GM12878 (cell line): ENCODE measurements at regions not wholly inside any gene's neighbourhood (a gene's known extent, or its start where the extent isn't known, plus 50 kb on each side); places are given as distances from the start of the nearest gene placed in this dataset.

ENCODE experiments used
- ATAC-seq: fragments of 200-7000 bp; cut with Tn5 transposase; 3 replicates; pipeline ENCODE4 v1.9.1; 2020; ENCODE audit warnings: mild to moderate bottlenecking, moderate library complexity
- BruUV-seq: library from RNA; stranded (reverse); fragments of 400-500 nt; replicated peaks from 2 replicates; lab custom pipeline; 2021; lab: Mats Ljungman, UMichigan
- CTCF ChIA-PET: fragments of 300-600 bp; sonication (Branson Sonifier 250); formaldehyde crosslinking; extraction: SDS; loops from one replicate; lab custom pipeline; 2021; ENCODE audit warnings: inconsistent platforms; lab: Yijun Ruan, JAX
- POLR2A ChIA-PET: fragments of 350-600 bp; formaldehyde crosslinking; extraction: SDS; loops from one replicate; lab custom pipeline; 2021; ENCODE audit warnings: inconsistent platforms; lab: Charles Lee
- RAD21 ChIA-PET: fragments of 300-600 bp; sonication (Branson Sonifier 250); formaldehyde crosslinking; loops from one replicate; lab custom pipeline; 2023; ENCODE audit warnings: antibody characterized with exemption; ENCODE audit not compliant: unreplicated experiment; lab: Charles Lee
- SMC1A ChIA-PET: fragments of 300-600 bp; sonication (Branson Sonifier 250); formaldehyde crosslinking; loops from one replicate; lab custom pipeline; 2023; ENCODE audit not compliant: unreplicated experiment, uncharacterized antibody; lab: Charles Lee
- DNase-seq: peaks from one replicate; pipeline ENCODE4 v3.0.0-alpha.2; 2011; ENCODE audit warnings: low read depth, low spot score
- FAIRE-seq: peaks from 3 replicates; lab custom pipeline; 2011; peaks lifted over from hg19 to GRCh38; lab: Jason Lieb, UNC
- H2AFZ ChIP-seq: 2 replicates; pipeline ENCODE4 v1.6.0; 2011; ENCODE audit warnings: low read depth, low read length, control low read depth; ENCODE audit not compliant: control insufficient read depth
- H3K27ac ChIP-seq: 2 replicates; pipeline ENCODE4 v1.5.1; 2011; ENCODE audit warnings: control low read depth; ENCODE audit not compliant: control insufficient read depth, insufficient read depth
- H3K27me3 ChIP-seq, 2 experiments: replicated peaks in 1 of 2; 2 replicates each; pipeline versions ENCODE4 v1.6.0 to v1.6.1; 2011; ENCODE audit warnings: low read length in 1 of 2; ENCODE audit not compliant: control insufficient read depth in 2 of 2, insufficient read depth in 2 of 2
- H3K36me3 ChIP-seq, 2 experiments: 2 replicates each; pipeline ENCODE4 v1.5.1; 2011; ENCODE audit warnings: low read length in 1 of 2; ENCODE audit not compliant: control insufficient read depth in 2 of 2, insufficient read depth in 2 of 2
- H3K4me1 ChIP-seq: 2 replicates; pipeline ENCODE4 v1.6.1; 2011; ENCODE audit warnings: mild to moderate bottlenecking, low read length, moderate library complexity, mixed read lengths; ENCODE audit not compliant: control insufficient read depth, insufficient read depth
- H3K4me2 ChIP-seq: 2 replicates; pipeline ENCODE4 v1.6.0; 2011; ENCODE audit warnings: control low read depth; ENCODE audit not compliant: control insufficient read depth, insufficient read depth
- H3K4me3 ChIP-seq: fragments of 200-600 bp; sonication (generic); 2 replicates; pipeline ENCODE4 v1.5.1; 2016
- H3K79me2 ChIP-seq: 2 replicates; pipeline ENCODE4 v1.6.0; 2011; ENCODE audit warnings: low read length; ENCODE audit not compliant: control insufficient read depth, insufficient read depth
- H3K9ac ChIP-seq: 2 replicates; pipeline ENCODE4 v1.8.0; 2011; ENCODE audit warnings: low read length, control low read depth, mixed read lengths; ENCODE audit not compliant: control insufficient read depth, insufficient read depth
- H3K9me3 ChIP-seq: replicated peaks from 3 replicates; pipeline ENCODE4 v1.5.1; 2011; ENCODE audit warnings: mild to moderate bottlenecking, low read length; ENCODE audit not compliant: control insufficient read depth, insufficient read depth
- H4K20me1 ChIP-seq: 2 replicates; pipeline ENCODE4 v1.6.0; 2011; ENCODE audit not compliant: control insufficient read depth, insufficient read depth
- BCL11A ChIP-seq: IDR thresholded peaks from 2 replicates; pipeline ENCODE4 v1.6.1; 2011; ENCODE audit warnings: low read depth, low read length
- CREM ChIP-seq: IDR thresholded peaks from 2 replicates; pipeline ENCODE4 v1.6.1; 2014; ENCODE audit warnings: antibody characterized with exemption, low read depth
- EED ChIP-seq: sonication (generic); IDR thresholded peaks from 2 replicates; pipeline ENCODE4 v1.6.1; 2016; ENCODE audit warnings: antibody characterized with exemption, low read depth
- RAD21 ChIP-seq: IDR thresholded peaks from 2 replicates; pipeline ENCODE4 v1.6.1; 2011; ENCODE audit warnings: mild to moderate bottlenecking, low read depth, low read length, moderate library complexity; ENCODE audit not compliant: insufficient read depth
- STAT3 ChIP-seq: IDR thresholded peaks from 2 replicates; pipeline ENCODE4 v1.6.1; 2011; ENCODE audit warnings: low read depth, low read length, improper control_type of control experiment
- WGBS: methylation state at CpG from one replicate; pipeline ENCODE4 v1.1.6; 2016; ENCODE audit warnings: low lambda C conversion rate; ENCODE audit not compliant: insufficient replicate concordance, insufficient coverage; ENCODE audit errors: missing lambda C conversion rate; 5-methylcytosine and 5-hydroxymethylcytosine counted together
- in situ Hi-C: fragments of 300-500 bp; cut with MboI; formaldehyde crosslinking; loops from 9 replicates; pipeline ENCODE4 v1.14.3; 2018; ENCODE audit warnings: mixed read lengths
- intact Hi-C: fragments of 100-400 bp; cut with micrococcal nuclease; formaldehyde crosslinking; loops from one replicate; pipeline ENCODE4 v1.14.2; 2022; ENCODE audit not compliant: unreplicated experiment
- TF ChIP-seq, protein P1 (sequence below): IDR thresholded peaks from 2 replicates; pipeline ENCODE4 v1.6.1; 2012; ENCODE audit warnings: low read length, inconsistent platforms
- TF ChIP-seq, protein P2 (sequence below): fragments of 450-650 bp; IDR thresholded peaks from 2 replicates; pipeline ENCODE4 v1.6.1; 2016; ENCODE audit warnings: mild to moderate bottlenecking

GRCh38 chr4:55215087-55215486 is 89.7 kb upstream of the KDR start:
- intact Hi-C loops: no loop called here
- 55% methylated on average over 1 of the region's 1 CpG for WGBS
- ChIA-PET CTCF (interaction anchor here (0.6 to 1.1 kb wide), 2 partner anchors 131 to 1394 kb away, joined by 3 read pairs; no protein-coding TSS in a partner anchor), RAD21 (no interaction called here), SMC1A (no interaction called here), POLR2A (no interaction called here)
- no peaks in the 10 kb centered on the region for H4K20me1 ChIP-seq
- TF ChIP-seq RAD21 (no peak), STAT3 (no peak), BCL11A (no peak), EED (no peak), CREM (no peak)
- TF ChIP-seq, protein P1, sequence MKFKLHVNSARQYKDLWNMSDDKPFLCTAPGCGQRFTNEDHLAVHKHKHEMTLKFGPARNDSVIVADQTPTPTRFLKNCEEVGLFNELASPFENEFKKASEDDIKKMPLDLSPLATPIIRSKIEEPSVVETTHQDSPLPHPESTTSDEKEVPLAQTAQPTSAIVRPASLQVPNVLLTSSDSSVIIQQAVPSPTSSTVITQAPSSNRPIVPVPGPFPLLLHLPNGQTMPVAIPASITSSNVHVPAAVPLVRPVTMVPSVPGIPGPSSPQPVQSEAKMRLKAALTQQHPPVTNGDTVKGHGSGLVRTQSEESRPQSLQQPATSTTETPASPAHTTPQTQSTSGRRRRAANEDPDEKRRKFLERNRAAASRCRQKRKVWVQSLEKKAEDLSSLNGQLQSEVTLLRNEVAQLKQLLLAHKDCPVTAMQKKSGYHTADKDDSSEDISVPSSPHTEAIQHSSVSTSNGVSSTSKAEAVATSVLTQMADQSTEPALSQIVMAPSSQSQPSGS: no peak
- TF ChIP-seq, protein P2, sequence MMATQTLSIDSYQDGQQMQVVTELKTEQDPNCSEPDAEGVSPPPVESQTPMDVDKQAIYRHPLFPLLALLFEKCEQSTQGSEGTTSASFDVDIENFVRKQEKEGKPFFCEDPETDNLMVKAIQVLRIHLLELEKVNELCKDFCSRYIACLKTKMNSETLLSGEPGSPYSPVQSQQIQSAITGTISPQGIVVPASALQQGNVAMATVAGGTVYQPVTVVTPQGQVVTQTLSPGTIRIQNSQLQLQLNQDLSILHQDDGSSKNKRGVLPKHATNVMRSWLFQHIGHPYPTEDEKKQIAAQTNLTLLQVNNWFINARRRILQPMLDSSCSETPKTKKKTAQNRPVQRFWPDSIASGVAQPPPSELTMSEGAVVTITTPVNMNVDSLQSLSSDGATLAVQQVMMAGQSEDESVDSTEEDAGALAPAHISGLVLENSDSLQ: no peak
- no peaks in the 10 kb centered on the region for H3K36me3 ChIP-seq
- no peak overlapping the region for H3K9ac ChIP-seq
- FAIRE-seq: no peak
- H3K27ac ChIP-seq: no peak overlapping the region
- BruUV-seq: no TSS peak
- no peaks in the 10 kb centered on the region for H3K79me2 ChIP-seq
- no peaks in the 10 kb centered on the region for H3K4me1 ChIP-seq
- no peak overlapping the region for H2AFZ ChIP-seq
- DNase-seq: no peak
- H3K9me3 ChIP-seq: no peaks in the 10 kb centered on the region
- in situ Hi-C loops: no loop called here
- H3K27me3 ChIP-seq: no peaks in the 10 kb centered on the region
- H3K4me3 ChIP-seq: no peak overlapping the region
- ATAC-seq: no peak
- no peak overlapping the region for H3K4me2 ChIP-seq
